Stimulated activated CD8-positive, alpha-beta memory T cell treated with anti-CD3 and anti-CD28 coated beads, Interleukin-2, amount 100 ng/mL, for 1 hour (primary cell): ENCODE measurements at regions not wholly inside any gene's neighbourhood (a gene's known extent, or its start where the extent isn't known, plus 50 kb on each side); places are given as distances from the start of the nearest gene placed in this dataset.

Experiments
- DNase-seq, 2 donors: peaks; one replicate each; pipeline ENCODE4 v3.0.0-alpha.2; 2020; ENCODE audit warnings: low read depth in 2 of 2

DNA sequence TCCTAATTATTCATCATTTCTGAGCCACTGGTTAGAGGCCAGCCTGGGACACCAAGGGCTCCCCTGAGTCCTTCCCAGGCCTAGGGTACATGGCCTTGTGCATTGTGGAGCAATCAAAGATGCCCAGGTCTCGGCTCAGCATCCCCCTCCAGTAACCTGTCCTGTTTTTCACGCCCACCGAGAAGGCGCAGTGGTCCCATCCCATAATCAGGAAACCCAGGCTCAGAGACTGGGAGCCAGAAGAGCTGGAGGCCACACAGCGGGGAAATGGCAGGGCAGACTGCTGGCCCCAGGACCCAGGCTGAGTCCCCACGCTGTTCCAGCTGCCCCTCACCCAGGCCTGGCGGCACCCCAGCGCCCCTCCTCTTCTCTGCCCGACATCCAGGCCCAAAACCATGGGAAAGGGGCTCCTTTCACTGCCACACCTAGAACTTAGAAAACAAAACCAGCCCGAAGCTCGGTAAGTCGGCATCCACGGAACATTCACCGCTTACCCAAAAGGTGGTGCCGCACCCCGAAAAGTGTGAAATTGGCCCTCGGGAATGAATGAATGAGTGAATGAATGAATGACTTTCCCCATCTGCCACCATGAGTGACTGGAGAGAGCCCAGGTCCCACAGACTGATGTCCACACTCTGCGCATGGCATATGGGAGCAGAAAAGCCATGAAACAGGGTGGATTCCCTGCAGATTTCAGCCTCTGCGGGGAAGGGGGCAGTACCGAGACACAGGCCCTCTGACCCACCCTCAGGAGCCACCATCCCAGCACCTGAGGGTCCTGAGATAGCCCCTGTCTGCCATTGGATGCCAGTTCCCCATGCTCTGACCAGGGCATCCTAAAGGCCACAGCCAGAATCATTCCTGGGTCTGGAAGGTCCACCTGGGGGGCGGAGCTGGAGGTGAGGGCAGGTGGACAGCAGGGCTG lies 132.5 kb downstream of the OLFM1 start:
- DNase-seq = no peak

DNA sequence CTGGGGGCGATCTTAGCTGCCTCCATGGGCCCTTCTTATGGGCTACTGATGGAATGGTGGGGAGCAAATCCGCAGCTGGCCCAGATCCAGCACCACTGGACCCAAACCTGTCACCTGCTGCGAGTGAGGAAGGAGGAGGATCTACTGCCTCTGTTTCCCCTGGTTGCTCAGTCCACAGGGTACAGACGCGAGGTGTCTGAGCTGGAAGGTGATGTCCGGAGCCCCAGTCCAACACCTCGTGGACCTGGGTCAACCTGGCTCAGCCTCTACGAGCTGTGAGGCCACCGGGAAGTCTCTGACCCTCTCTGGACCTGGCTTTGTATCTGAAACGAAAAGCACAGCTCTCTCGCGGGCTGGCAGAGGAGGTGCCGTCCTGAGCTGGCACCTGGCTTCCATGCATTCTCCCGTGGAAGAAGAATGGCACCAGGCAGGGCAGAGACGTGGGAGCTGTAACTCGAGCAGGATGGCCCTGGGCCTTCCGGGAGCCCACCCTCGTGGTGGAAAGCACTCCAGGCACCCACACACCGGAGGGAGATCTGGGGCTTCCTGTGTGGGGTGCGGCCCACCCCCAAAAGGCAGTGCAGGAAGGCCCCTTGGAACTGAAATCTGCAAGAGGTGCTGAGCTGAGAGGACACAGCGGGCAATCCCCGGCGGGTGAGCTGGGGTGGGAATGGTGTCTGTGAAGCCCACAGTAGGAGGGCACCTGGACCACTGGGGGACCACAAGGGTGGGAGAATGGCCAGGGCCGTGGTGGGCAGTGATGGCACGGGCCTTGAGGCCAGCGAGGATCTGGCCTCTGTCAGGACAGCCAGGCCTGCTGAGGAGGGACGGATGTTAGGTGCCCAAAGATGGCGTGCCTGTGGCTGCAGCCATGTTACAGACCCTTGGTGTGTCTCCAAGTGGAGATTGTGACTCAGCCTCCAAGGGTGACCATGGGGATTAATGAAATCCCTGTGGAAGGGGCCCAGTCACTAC lies 133.4 kb downstream of the OLFM1 start:
- DNase-seq = no peak

DNA sequence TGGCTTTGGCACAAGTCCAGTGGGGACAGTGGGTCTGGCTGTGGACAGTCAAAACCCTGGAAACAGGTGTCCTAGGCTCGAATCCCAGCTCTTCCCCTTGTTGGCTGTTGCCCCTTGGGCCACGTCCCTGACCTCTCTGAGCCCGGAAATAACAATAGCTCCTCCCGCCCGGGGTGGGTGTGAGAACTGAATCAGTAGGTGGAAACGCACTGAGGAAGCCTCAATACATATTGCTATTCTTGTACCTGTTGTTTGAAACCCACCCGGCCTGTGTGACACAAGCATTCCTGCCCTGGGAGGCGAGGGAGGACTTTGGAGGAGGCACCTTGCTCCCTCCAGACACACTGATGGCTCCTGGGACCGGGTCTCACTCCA lies 134.1 kb downstream of the OLFM1 start:
- no peak for DNase-seq

DNA sequence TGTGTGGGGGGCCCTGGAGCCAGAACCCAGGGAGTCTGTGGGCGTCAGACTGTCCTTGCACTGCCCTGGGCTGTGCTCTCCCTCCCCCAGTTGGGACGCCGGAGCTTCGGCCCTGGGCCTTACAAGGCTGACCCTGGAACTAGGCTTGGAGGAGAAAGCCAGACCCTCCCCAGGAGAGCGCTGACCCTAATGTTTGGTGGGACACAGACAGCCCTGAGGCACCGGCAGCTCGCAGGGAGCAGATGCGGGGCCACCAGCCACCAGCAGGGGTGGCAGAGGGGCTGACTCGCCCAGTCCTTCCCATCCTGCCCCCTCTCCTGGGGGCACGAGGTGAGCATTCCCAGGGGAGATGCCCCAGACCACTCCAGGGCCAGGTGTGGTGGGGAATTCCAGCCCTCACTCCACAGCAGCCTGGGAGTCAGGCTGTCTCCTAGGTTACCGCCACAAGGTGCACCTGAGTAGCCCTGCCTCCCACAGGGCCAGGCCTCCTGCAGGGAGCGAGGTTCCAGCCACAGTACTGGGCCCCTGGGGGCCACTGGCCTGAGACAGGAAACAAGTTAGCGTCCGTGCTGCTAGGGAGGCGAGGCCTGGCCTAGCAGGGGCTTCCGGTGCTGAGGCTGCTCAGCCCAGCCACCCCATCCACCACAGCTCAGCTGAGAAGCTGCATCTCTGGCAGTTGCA lies 134.6 kb downstream of the OLFM1 start:
- no peak for DNase-seq

DNA sequence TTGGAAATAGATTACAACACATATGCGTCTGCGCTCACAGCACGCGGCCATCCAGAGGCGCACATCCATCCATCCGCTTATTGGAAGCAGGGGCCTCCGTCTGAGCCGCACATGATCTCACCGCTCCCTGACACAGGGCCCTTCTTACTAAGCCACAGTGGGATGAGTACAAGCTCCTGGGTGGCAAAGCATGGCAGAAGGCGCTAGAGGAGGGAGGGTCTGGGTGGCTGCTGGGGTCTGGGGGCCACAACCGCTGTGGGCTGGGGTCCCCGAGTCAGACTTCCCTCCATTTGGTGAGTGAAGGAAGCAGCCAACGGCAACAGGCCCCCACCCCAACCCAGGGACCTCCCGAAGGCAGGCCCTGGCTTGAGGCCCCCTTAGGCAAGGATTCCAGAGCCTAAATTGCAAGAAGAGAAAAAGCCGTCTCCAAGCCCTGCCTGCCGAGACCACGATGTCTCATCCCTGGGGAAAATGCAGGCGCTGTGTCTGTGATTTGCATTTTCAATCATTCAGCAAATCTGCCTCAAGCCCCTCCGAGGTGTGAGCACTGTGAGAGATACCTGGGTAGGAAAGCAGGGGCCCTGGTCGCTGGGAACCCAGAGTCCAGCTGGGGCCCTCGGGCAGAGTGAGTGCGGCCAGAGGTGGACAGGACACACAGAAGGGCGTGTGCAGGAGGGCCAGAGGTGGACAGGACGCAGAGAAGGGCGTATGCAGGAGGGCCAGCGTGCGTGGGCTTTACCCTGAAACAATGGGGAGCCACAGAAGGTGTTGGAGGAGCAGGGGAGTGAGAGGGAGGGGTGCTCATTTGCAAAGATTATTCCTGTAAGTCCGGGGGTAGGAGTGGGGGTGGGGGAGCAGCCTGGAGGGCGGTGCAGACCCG lies 135.7 kb downstream of the OLFM1 start:
- DNase-seq = no peak

DNA sequence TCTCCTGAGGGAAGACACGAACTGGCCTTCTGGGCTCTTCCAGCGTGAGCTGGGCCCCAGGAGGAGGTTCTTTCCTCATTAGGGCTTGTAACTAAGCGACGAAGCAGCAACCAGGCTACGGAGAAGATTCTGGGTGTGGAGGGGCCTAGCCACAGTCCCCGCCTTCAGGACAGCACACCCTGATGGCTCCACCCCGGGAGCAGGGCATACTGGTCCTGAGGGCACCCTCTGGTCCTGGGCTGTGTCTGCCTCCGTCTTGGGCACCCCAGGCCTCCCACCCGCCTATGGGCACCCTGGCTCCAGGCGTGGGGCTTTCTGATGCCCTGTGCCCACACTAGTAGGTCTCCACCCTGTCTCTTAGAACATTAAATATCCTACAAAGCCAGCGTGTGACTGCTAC lies 136.4 kb downstream of the OLFM1 start:
- no peak for DNase-seq

DNA sequence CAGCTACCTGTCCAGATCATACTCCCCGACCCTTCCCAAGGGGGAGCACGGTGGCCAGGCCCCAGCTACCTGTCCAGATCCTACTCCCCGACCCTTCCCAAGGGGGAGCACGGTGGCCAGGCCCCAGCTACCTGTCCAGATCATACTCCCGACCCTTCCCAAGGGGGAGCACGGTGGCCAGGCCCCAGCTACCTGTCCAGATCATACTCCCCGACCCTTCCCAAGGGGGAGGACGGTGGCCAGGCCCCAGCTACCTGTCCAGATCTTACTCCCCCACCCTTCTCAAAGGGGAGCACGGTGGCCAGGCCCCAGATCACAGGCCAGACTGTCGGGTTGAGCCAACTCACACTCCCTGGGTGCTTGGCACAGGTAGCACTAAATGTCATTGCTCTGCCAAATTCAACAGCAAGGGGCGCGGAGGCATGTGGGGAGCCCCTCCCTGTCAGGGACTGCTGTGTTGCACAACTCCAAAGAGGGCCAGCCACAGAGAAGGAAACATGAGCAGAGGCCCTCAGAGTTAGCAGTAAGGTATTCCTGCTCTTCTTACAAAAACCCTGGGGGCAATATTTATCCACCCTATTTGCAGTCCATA lies 136.9 kb downstream of the OLFM1 start:
- no peak for DNase-seq

DNA sequence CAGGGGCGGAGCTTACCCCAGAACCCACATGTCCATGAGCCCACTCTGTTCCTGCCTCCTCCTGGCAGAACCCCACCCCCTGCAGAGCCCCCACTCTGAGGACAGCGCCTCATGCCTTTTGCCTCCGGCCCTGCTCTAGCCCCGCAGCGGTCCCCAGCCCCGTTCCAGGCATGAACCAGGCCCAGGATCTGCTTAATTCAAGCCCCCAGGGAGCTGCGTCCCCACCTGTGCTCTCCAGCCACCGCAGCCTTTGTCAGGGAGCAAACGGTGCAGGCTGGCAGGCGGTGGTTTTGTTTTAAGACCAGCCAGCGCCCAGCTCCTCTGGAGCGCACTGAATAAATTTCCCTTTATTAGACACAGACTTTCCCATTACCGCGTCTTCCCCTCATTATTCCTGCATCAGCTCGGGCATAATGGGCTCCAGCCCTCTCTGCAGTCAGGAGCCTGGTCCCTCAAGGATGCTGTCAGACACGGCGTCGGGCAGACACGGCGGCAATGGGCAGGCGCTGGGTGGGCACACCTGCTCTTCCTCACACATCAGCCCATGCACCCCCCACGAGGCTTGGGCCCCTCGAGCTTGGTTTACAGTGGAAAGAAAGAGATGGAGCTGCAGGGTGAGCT lies 137.6 kb downstream of the OLFM1 start:
- DNase-seq = no peak

DNA sequence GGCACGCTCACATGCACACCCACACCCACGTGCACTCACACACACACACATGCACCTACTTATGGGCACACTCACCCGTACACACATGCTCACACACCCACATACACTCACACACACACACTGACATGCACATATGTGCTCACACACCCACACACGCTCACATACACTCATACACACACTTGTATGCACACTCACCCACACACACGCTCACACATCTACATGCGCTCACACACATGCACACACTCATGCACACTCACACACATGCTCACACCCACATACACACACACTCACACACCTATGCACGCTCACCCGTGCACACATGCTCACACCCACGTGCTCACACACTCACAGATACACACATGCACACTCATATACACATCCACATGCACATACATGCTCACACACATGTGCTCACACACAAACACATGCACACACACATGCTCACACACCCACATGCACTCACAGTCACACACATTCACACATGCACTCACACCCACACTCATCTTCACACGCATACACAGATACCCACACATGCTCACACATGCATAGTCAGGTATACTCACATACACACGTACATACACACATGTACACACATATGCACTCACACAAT lies 138.3 kb downstream of the OLFM1 start:
- no peak for DNase-seq

DNA sequence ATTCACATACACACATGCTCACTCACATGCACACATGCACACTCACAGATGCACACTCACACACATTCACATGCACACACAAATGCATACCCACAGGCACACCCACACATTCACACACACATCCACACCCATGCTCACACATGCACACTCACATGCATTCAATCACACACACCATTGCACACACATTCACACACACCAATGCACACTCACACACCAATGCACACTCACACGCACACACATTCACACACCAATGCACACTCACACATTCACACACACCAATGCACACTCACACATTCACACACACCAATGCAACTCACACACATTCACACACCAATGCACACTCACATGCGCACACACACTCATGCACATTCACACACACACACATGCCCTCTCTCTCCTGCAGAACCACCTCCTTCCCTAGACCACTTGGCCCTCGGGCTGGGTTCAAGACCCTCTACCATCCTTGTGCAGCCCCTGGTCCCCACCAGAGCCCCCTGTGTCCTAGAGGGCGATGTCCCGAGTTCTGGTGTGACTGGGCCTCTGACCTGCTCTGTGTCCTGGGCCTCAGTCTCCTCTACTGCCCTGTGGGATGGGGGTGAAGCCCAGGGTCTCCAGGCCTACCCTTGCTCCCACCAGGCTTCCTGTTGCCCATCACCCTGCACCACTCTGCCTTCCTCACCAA lies 139.0 kb downstream of the OLFM1 start:
- DNase-seq = no peak

DNA sequence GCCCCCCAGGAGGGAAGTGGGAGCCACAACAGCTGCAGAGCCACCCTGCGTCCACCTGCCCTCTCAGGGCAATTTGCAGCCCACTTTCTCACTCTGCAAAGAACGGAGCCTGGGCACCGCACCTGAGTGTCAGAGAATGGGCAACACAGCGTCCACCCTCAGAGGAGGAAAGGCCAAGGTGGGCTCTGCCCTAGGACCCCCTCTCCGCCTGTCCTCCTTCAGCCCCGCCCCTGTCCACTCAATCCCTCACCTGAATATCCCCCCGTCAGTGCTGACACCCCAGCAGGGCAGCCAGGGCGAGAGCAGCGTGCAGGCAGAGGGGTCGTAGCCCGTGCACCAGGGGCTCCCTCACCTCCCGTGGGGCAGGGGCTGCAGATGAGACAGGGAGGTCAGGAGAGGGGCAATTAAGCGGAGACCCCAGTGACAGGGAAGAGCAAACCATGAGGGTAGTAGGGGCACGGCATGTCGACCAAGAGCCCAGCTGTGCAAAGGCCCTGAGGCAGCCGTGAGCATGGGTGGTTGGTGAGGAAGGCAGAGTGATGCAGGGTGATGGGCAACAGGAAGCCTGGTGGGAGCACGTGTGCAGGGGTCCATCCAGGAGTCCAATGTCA lies 140.3 kb downstream of the OLFM1 start:
- no peak for DNase-seq

DNA sequence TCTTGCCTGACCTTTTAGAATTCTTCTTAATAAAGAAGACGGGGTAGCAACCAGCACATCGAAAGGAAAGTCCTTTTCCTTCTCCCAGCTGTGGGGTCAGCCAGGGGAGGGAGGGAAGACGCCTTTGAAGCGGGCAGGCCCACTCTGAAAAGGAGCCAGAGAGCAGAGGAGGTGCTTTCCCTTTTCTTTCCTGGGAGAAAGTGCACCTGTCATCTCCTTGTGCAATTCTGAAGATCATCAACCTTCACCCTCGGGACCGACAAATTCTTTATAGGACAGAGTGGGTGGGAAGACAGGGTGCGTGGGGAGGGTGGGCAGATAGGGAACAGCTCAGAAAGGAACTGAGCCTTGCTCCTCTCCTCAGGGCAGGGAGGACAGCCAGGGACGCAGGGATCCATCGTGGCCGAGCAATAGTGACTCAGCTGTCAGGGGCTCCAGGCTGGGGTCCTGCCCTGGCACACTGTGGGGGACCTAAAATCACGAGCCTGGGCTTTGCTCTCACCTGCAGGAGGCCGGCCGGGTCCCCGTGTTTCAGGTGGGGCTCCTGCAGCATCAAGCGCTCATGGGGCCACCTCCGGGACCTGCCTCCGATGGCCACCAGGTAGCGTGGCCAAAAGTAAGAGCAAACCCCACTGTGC lies 141.0 kb downstream of the OLFM1 start:
- DNase-seq = no peak

DNA sequence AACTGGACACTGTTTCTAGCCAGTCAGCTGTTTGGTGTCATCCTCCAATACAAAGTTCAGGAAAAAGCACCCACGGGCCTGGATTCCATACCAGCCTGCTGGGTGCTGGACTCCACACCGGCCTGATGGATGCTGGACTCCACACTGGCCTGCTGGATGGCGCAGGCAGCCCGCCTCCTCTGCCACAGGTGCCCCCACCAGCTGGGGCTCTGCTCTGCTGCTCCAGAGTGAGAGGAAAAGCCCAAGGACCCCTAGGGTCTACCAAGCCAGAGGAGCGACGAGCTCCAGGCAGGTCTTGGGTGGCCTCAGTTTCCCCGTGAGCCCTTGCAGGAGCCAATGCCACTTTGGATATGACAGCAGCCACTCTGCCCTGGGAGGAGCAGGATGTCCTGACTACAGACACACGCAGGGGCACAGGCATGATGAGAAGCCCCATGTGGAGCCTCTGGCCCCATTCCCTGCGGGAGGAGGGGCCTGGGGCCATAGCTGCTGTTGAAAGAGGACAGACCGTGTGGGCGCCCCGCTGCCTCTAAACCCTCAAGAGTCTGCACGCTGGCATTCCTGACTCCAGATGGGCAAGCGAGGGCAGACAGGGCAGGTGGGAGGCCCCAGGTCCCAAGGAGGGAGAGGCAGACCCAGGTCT lies 141.6 kb downstream of the OLFM1 start:
- no peak for DNase-seq

DNA sequence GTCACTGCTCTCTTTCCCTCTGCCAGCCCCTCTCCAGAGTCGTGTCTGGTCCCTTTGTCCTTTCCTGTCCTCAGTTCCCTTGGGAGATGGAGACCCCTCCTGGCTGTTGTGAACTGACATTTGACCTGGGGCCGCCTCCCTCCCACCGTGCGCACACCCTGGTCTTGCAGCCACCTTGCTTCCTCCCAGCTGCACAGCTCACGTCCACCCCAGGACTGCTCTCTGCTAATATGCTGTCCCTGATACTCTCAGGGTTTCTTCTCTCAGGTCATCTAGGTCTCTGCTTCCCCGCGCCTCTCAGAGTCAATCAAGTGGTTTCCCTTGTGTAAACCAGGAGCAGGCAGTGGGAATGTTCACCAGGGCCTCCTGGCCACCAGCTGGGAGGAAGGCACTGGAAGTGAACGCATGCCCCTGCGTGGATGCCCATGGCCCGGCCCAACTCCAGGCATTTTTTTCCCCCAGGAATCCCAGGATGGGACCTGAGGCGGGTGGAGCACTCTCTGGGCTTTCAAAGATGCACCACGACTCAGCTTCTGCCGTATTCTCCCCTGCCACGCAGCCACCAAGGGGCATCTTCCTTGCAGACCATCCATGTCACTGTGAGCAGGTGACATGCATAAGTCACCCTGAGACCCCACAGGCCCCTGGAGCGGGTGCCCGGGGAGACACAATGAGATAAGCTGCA lies 142.4 kb downstream of the OLFM1 start:
- DNase-seq = no peak

DNA sequence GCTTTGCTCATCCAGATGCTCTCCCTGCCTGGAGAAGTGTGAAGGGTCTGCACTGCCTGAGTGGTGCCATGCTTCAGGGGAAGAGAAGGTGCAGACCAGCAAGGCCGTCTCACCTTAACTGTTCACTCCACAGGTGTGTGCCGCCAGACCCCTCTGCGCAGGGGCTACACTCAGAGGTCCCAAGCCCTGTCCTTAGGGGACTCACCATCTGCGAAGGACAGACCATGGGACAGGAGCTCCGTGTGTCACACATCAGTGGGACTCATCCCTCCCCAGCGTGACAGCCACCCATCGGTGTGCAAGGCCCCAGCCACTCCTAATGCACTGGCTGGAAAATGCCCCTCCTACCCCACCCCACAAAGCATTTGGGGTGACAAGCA lies 142.9 kb downstream of the OLFM1 start:
- no peak for DNase-seq

DNA sequence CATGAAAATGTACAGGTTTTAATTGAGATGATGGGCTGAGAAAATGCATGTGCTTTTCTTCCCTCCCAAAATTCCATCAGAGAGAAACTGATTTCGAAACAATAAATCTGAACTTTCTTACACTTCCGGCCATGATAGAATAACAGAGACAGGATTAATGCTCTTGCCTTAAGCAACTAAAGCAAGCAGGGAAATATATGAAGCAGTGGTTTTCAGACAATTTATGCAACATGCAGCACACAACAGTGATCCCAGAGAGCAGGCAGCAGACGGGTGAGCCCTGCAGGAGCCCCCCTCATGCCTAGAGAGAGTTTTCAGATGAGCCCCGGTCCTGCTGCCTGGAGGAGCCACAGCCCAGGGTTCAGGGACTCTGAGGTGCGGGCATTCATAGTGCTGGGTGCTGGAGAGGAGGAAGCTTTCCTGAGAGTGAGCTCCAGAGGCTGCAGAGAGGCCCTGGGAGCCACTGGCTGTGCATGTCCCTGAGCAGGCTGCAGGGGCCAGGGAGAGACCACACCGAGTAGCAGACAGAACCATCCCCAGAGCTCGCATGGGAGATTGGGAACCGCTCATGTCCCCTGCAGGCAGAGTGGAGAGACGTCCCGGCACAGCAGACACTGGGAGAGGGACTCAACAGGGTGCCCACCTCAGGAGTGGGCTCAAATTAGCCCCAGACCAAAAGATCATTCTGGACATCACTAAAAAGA lies 143.5 kb downstream of the OLFM1 start:
- no peak for DNase-seq
